ENCODE measurements at regions not wholly inside any gene's neighbourhood (a gene's known extent, or its start where the extent isn't known, plus 50 kb on each side); places are given as distances from the start of the nearest gene placed in this dataset.

- H3K27me3 ChIP-seq (replicated peaks in 1 of 2; ENCODE audit: control insufficient read depth in 2 of 2, extremely low read depth in 1 of 2, insufficient read depth in 2 of 2, low read length in 1 of 2): peaks cover 3 to 6% of the 10 kb centered on the region in 2 experiments
- DNase-seq (no peak), ATAC-seq (replicated peaks in 1 of 4) (no peak)
- ChIA-PET POLR2A (no interaction called here), CTCF (no interaction called here)
- Mint-ChIP-seq H3K27ac (no peak overlapping the region), H3K4me1 (no peaks in the 10 kb centered on the region), H3K9me3 (no peaks in the 10 kb centered on the region), H3K27me3 (peaks cover 2 to 7% of the 10 kb centered on the region in 2 donors), H3K36me3 (no peaks in the 10 kb centered on the region), H3K4me3 (no peak overlapping the region)
- WGBS (ENCODE audit: insufficient coverage): 100% methylated on average over 2 of the region's 4 CpGs
- no peak overlapping the region for H3K4me3 ChIP-seq (ENCODE audit: control insufficient read depth in 1 of 2, extremely low read depth in 1 of 2, low read length in 1 of 2)
- no peaks in the 10 kb centered on the region for H3K36me3 ChIP-seq (ENCODE audit: control insufficient read depth in 2 of 2, extremely low read depth in 1 of 2, insufficient read depth in 1 of 2, low read length in 1 of 2)
- H3K27ac ChIP-seq (ENCODE audit: low read length): no peak overlapping the region
- no peaks in the 10 kb centered on the region for H3K4me1 ChIP-seq (ENCODE audit: control insufficient read depth in 1 of 2, extremely low read depth in 1 of 2, insufficient read depth in 2 of 2, low read length in 2 of 2)
- H3K9me3 ChIP-seq: no peaks in the 10 kb centered on the region
Measured at GRCh38 chr6:99132026-99132635, 184.4 kb upstream of the FBXL4 start.

- DNase-seq: no peak
- no peaks in the 10 kb centered on the region for H3K4me1 ChIP-seq (ENCODE audit: control insufficient read depth in 1 of 2, extremely low read depth in 1 of 2, insufficient read depth in 2 of 2, low read length in 2 of 2)
- H3K4me3 ChIP-seq (ENCODE audit: control insufficient read depth in 1 of 2, extremely low read depth in 1 of 2, low read length in 1 of 2): no peak overlapping the region
- H3K9me3 ChIP-seq: no peaks in the 10 kb centered on the region
- H3K4me3 Mint-ChIP-seq: no peak overlapping the region
- H3K36me3 ChIP-seq (ENCODE audit: control insufficient read depth in 2 of 2, extremely low read depth in 1 of 2, insufficient read depth in 1 of 2, low read length in 1 of 2): no peaks in the 10 kb centered on the region
- H3K27me3 Mint-ChIP-seq: peaks cover 2 to 7% of the 10 kb centered on the region in 2 donors
- H3K27ac Mint-ChIP-seq: no peak overlapping the region
- H3K27me3 ChIP-seq (replicated peaks in 1 of 2; ENCODE audit: control insufficient read depth in 2 of 2, extremely low read depth in 1 of 2, insufficient read depth in 2 of 2, low read length in 1 of 2): peaks cover 3 to 6% of the 10 kb centered on the region in 2 experiments
- no peaks in the 10 kb centered on the region for H3K9me3 Mint-ChIP-seq
- CTCF ChIA-PET: no interaction called here
- ATAC-seq (replicated peaks in 1 of 4): no peak
- H3K36me3 Mint-ChIP-seq: no peaks in the 10 kb centered on the region
- 67% methylated on average over 11 of the region's 15 CpGs for WGBS (ENCODE audit: insufficient coverage)
- H3K4me1 Mint-ChIP-seq: no peaks in the 10 kb centered on the region
- H3K27ac ChIP-seq (ENCODE audit: low read length): no peak overlapping the region
- POLR2A ChIA-PET: no interaction called here
Measured at GRCh38 chr6:99130897-99131873, 183.4 kb upstream of the FBXL4 start.

GRCh38 chr6:99129835-99130234 is 182.1 kb upstream of the FBXL4 start:
- POLR2A ChIA-PET: no interaction called here
- WGBS (ENCODE audit: insufficient coverage): no CpG with 5 or more reads among the region's 2 CpGs
- CTCF ChIA-PET: no interaction called here
- Histone ChIP-seq H3K4me1 (ENCODE audit: control insufficient read depth in 1 of 2, extremely low read depth in 1 of 2, insufficient read depth in 2 of 2, low read length in 2 of 2) (no peaks in the 10 kb centered on the region), H3K4me3 (ENCODE audit: control insufficient read depth in 1 of 2, extremely low read depth in 1 of 2, low read length in 1 of 2) (no peak overlapping the region), H3K36me3 (ENCODE audit: control insufficient read depth in 2 of 2, extremely low read depth in 1 of 2, insufficient read depth in 1 of 2, low read length in 1 of 2) (no peaks in the 10 kb centered on the region), H3K27me3 (replicated peaks in 1 of 2; ENCODE audit: control insufficient read depth in 2 of 2, extremely low read depth in 1 of 2, insufficient read depth in 2 of 2, low read length in 1 of 2) (peaks cover 3 to 6% of the 10 kb centered on the region in 2 experiments), H3K27ac (ENCODE audit: low read length) (no peak overlapping the region), H3K9me3 (no peaks in the 10 kb centered on the region)
- Mint-ChIP-seq H3K36me3 (no peaks in the 10 kb centered on the region), H3K4me3 (no peak overlapping the region), H3K27me3 (peaks cover 2 to 7% of the 10 kb centered on the region in 2 donors), H3K9me3 (no peaks in the 10 kb centered on the region), H3K27ac (no peak overlapping the region), H3K4me1 (no peaks in the 10 kb centered on the region)
- ATAC-seq (replicated peaks in 1 of 4) (no peak), DNase-seq (no peak)

GRCh38 chr6:99121748-99122147 is 174.0 kb upstream of the FBXL4 start:
- Mint-ChIP-seq H3K4me3 (no peak overlapping the region), H3K27me3 (peaks cover 12 to 27% of the 10 kb centered on the region in 2 donors), H3K4me1 (no peaks in the 10 kb centered on the region), H3K27ac (no peak overlapping the region), H3K9me3 (no peaks in the 10 kb centered on the region), H3K36me3 (no peaks in the 10 kb centered on the region)
- DNase-seq (no peak), ATAC-seq (replicated peaks in 1 of 4) (no peak)
- Histone ChIP-seq H3K9me3 (no peaks in the 10 kb centered on the region), H3K27me3 (replicated peaks in 1 of 2; ENCODE audit: control insufficient read depth in 2 of 2, extremely low read depth in 1 of 2, insufficient read depth in 2 of 2, low read length in 1 of 2) (peaks cover 0 to 3% of the 10 kb centered on the region in 2 experiments), H3K4me1 (ENCODE audit: control insufficient read depth in 1 of 2, extremely low read depth in 1 of 2, insufficient read depth in 2 of 2, low read length in 2 of 2) (no peaks in the 10 kb centered on the region), H3K36me3 (ENCODE audit: control insufficient read depth in 2 of 2, extremely low read depth in 1 of 2, insufficient read depth in 1 of 2, low read length in 1 of 2) (no peaks in the 10 kb centered on the region), H3K4me3 (ENCODE audit: control insufficient read depth in 1 of 2, extremely low read depth in 1 of 2, low read length in 1 of 2) (no peak overlapping the region), H3K27ac (ENCODE audit: low read length) (no peak overlapping the region)
- POLR2A ChIA-PET: no interaction called here
- CTCF ChIA-PET: interaction anchor here (0.6 to 0.8 kb wide), 2 partner anchors 9 to 49 kb away, joined by 3 read pairs; no protein-coding TSS in a partner anchor
- WGBS (ENCODE audit: insufficient coverage): no CpG with 5 or more reads among the region's 3 CpGs

- Histone ChIP-seq H3K36me3 (ENCODE audit: control insufficient read depth in 2 of 2, extremely low read depth in 1 of 2, insufficient read depth in 1 of 2, low read length in 1 of 2) (no peaks in the 10 kb centered on the region), H3K27me3 (replicated peaks in 1 of 2; ENCODE audit: control insufficient read depth in 2 of 2, extremely low read depth in 1 of 2, insufficient read depth in 2 of 2, low read length in 1 of 2) (peaks cover 0 to 3% of the 10 kb centered on the region in 2 experiments), H3K4me1 (ENCODE audit: control insufficient read depth in 1 of 2, extremely low read depth in 1 of 2, insufficient read depth in 2 of 2, low read length in 2 of 2) (no peaks in the 10 kb centered on the region), H3K4me3 (ENCODE audit: control insufficient read depth in 1 of 2, extremely low read depth in 1 of 2, low read length in 1 of 2) (no peak overlapping the region), H3K27ac (ENCODE audit: low read length) (no peak overlapping the region), H3K9me3 (no peaks in the 10 kb centered on the region)
- DNase-seq (no peak), ATAC-seq (replicated peaks in 1 of 4) (no peak)
- Mint-ChIP-seq H3K4me3 (no peak overlapping the region), H3K4me1 (no peaks in the 10 kb centered on the region), H3K36me3 (no peaks in the 10 kb centered on the region), H3K27me3 (peaks cover 14 to 34% of the 10 kb centered on the region in 2 donors), H3K27ac (no peak overlapping the region), H3K9me3 (no peaks in the 10 kb centered on the region)
- ChIA-PET CTCF (interaction anchor here in 1 of 2 donors (1.0 to 1.1 kb wide), 2 partner anchors 38 to 1623 kb away, joined by 3 read pairs; no protein-coding TSS in a partner anchor), POLR2A (no interaction called here)
- 86% methylated on average over 1 of the region's 3 CpGs for WGBS (ENCODE audit: insufficient coverage)
Measured at GRCh38 chr6:99120641-99121040, 172.9 kb upstream of the FBXL4 start.

GRCh38 chr6:99119109-99120031 is 171.6 kb upstream of the FBXL4 start:
- ATAC-seq (replicated peaks in 1 of 4): no peak

More at GRCh38 chr6:99119109-99120031, 171.6 kb upstream of the FBXL4 start:
- no peaks in the 10 kb centered on the region for H3K9me3 ChIP-seq
- Mint-ChIP-seq H3K4me3 (no peak overlapping the region), H3K4me1 (no peaks in the 10 kb centered on the region), H3K27ac (no peak overlapping the region), H3K36me3 (no peaks in the 10 kb centered on the region), H3K27me3 (peaks cover 20 to 42% of the 10 kb centered on the region in 2 donors), H3K9me3 (no peaks in the 10 kb centered on the region)
- peaks cover 0 to 3% of the 10 kb centered on the region in 2 experiments for H3K27me3 ChIP-seq (replicated peaks in 1 of 2; ENCODE audit: control insufficient read depth in 2 of 2, extremely low read depth in 1 of 2, insufficient read depth in 2 of 2, low read length in 1 of 2)
- no peak overlapping the region for H3K27ac ChIP-seq (ENCODE audit: low read length)
- H3K4me1 ChIP-seq (ENCODE audit: control insufficient read depth in 1 of 2, extremely low read depth in 1 of 2, insufficient read depth in 2 of 2, low read length in 2 of 2): no peaks in the 10 kb centered on the region
- DNase-seq: peak in 7 of 35 experiments; percentile 1 to 48 (median 4)
- H3K4me3 ChIP-seq (ENCODE audit: control insufficient read depth in 1 of 2, extremely low read depth in 1 of 2, low read length in 1 of 2): no peak overlapping the region
- WGBS (ENCODE audit: insufficient coverage): 20% methylated on average over 2 of the region's 8 CpGs
- no peaks in the 10 kb centered on the region for H3K36me3 ChIP-seq (ENCODE audit: control insufficient read depth in 2 of 2, extremely low read depth in 1 of 2, insufficient read depth in 1 of 2, low read length in 1 of 2)
- ChIA-PET CTCF (interaction anchor here (0.5 to 1.6 kb wide), 15 partner anchors 10 to 1682 kb away, joined by 3 to 13 read pairs (median 3); no protein-coding TSS in a partner anchor), POLR2A (interaction anchor here in 1 of 2 donors (0.6 kb wide), 2 partner anchors 26 to 1412 kb away, joined by 3 read pairs; no protein-coding TSS in a partner anchor)

Measured in T-cell (primary cell).